ENCODE measurements at regions not wholly inside any gene's neighbourhood (a gene's known extent, or its start where the extent isn't known, plus 50 kb on each side); places are given as distances from the start of the nearest gene placed in this dataset.

DNA sequence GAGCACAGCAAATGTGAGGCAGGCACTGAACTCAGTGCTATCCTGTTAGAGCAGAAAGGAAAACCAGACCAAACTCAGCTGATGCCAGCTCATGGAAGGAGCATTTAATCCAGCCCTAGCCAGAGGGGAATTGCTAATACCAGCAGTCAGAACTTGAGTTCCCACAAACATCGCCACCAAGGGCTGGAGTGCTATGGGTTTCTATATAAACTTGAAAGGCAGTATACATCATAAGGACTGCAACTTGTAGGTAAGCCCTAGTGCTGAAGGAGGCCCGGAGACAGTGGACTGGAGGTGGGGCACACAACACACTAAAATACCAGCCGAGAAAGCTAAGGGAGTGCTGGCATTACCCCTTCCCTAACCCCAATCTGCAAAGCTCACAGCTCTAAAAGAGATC, 440.2 kb downstream of the PRR32 start:
- no peak for TF ChIP-seq CHD2 (IDR thresholded peaks at IDR 0.05; ENCODE audit: low read length)
- TF ChIP-seq CTBP2 (IDR thresholded peaks at IDR 0.05; ENCODE audit: borderline replicate concordance, insufficient read depth, insufficient read length, low read length) = no peak
- no peak for TF ChIP-seq ZNF274 (IDR thresholded peaks at IDR 0.05; ENCODE audit: borderline replicate concordance, extremely low read depth, low read length)
- TF ChIP-seq POLR2A (IDR thresholded peaks at IDR 0.05; ENCODE audit: control extremely low read depth in 1 of 2, low read depth in 2 of 2, low read length in 2 of 2) = no peak
- TF ChIP-seq, protein P1, sequence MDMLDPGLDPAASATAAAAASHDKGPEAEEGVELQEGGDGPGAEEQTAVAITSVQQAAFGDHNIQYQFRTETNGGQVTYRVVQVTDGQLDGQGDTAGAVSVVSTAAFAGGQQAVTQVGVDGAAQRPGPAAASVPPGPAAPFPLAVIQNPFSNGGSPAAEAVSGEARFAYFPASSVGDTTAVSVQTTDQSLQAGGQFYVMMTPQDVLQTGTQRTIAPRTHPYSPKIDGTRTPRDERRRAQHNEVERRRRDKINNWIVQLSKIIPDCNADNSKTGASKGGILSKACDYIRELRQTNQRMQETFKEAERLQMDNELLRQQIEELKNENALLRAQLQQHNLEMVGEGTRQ (IDR thresholded peaks at IDR 0.05; ENCODE audit: low read length) = no peak
- TF ChIP-seq, protein P2, sequence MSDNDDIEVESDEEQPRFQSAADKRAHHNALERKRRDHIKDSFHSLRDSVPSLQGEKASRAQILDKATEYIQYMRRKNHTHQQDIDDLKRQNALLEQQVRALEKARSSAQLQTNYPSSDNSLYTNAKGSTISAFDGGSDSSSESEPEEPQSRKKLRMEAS (IDR thresholded peaks at IDR 0.05) = no peak
- TF ChIP-seq NANOG (IDR thresholded peaks at IDR 0.05; ENCODE audit: insufficient read depth, low read depth, low read length, poor library complexity, severe bottlenecking) = no peak
- TF ChIP-seq KDM5A (IDR thresholded peaks at IDR 0.05; ENCODE audit: low read length) = no peak
- TF ChIP-seq SIRT6 (IDR thresholded peaks at IDR 0.05; ENCODE audit: low read length) = no peak
- TF ChIP-seq NRF1 (IDR thresholded peaks at IDR 0.05; ENCODE audit: low read depth, low read length) = no peak
- TF ChIP-seq CEBPB (IDR thresholded peaks at IDR 0.05; ENCODE audit: low read depth, low read length) = no peak
- no peak for TF ChIP-seq FOSL1 (IDR thresholded peaks at IDR 0.05; ENCODE audit: insufficient read depth, low read depth, low read length)
- no peak overlapping the region for H3K23ac ChIP-seq (ENCODE audit: insufficient read length)
- no peak overlapping the region for H3K4me2 ChIP-seq (ENCODE audit: insufficient read depth in 1 of 2, low read depth in 2 of 2, low read length in 2 of 2)
- no peak overlapping the region for H3K27ac ChIP-seq (ENCODE audit: low read depth, low read length)
- no CpG with 5 or more reads among the region's 3 CpGs for WGBS, 2 experiments (ENCODE audit: extremely low coverage in 1 of 2, insufficient coverage in 1 of 2, insufficient read length in 1 of 2, insufficient replicate concordance in 2 of 2, low coverage in 1 of 2, low lambda C conversion rate in 2 of 2, missing lambda C conversion rate in 1 of 2)
- no peak overlapping the region for H2AFZ ChIP-seq (ENCODE audit: low read length)
- no peaks in the 10 kb centered on the region for H3K79me1 ChIP-seq (ENCODE audit: low read depth, low read length)
- no peak overlapping the region for H2AK5ac ChIP-seq (ENCODE audit: low read depth, low read length)
- no peak overlapping the region for H2BK12ac ChIP-seq (ENCODE audit: low read depth, low read length)
- no peak overlapping the region for H3K14ac ChIP-seq (ENCODE audit: insufficient read length)
- no peak overlapping the region for H4K5ac ChIP-seq (ENCODE audit: insufficient read length, low read depth, low read length)
- no peak overlapping the region for H3K56ac ChIP-seq (replicated peaks; ENCODE audit: insufficient read length, low read depth, low read length)
- no peak overlapping the region for H3K9ac ChIP-seq (replicated peaks in 1 of 4; ENCODE audit: extremely low read depth in 1 of 4, low read depth in 3 of 4, low read length in 3 of 4)
- POLR2A ChIA-PET (ENCODE audit: partially characterized antibody) = no interaction called here
- H3K4ac ChIP-seq (replicated peaks; ENCODE audit: insufficient read length, low read depth, low read length) = no peak overlapping the region
- H2BK5ac ChIP-seq (ENCODE audit: low read depth, low read length) = no peak overlapping the region
- H3K23me2 ChIP-seq (ENCODE audit: low read depth, low read length) = no peaks in the 10 kb centered on the region
- H3K27me3 ChIP-seq (replicated peaks in 1 of 4; ENCODE audit: control insufficient read depth in 3 of 4, extremely low read depth in 1 of 4, insufficient read depth in 3 of 4, low read length in 3 of 4) = no peaks in the 10 kb centered on the region
- CTCF ChIA-PET (ENCODE audit: partially characterized antibody) = no interaction called here
- no peak overlapping the region for H2BK20ac ChIP-seq (ENCODE audit: low read length)
- H4K91ac ChIP-seq (replicated peaks; ENCODE audit: insufficient read length, low read length) = no peak overlapping the region
- H2BK15ac ChIP-seq (ENCODE audit: low read length) = no peak overlapping the region
- no peak for DNase-seq (ENCODE audit: low read depth in 1 of 2, low spot score in 2 of 2)
- FAIRE-seq = no peak
- no peaks in the 10 kb centered on the region for H4K20me1 ChIP-seq (replicated peaks in 1 of 2; ENCODE audit: control insufficient read depth in 1 of 2, insufficient read depth in 2 of 2, low read length in 2 of 2)
- no peaks in the 10 kb centered on the region for H3K4me1 ChIP-seq (replicated peaks in 1 of 4; ENCODE audit: control insufficient read depth in 3 of 4, insufficient read depth in 4 of 4, low read length in 3 of 4)
- H3K36me3 ChIP-seq (ENCODE audit: control insufficient read depth in 2 of 4, insufficient read depth in 4 of 4, low read length in 3 of 4) = no peaks in the 10 kb centered on the region
- no peak overlapping the region for H3K18ac ChIP-seq (ENCODE audit: extremely low read depth, low read length)
- H3K79me2 ChIP-seq (ENCODE audit: control insufficient read depth in 1 of 2, insufficient read depth in 2 of 2, low read length in 2 of 2) = no peaks in the 10 kb centered on the region
- H4K8ac ChIP-seq (ENCODE audit: extremely low read depth, insufficient read depth, low read length) = no peak overlapping the region
- H2BK120ac ChIP-seq (replicated peaks; ENCODE audit: low read depth, low read length) = no peak overlapping the region
- H3K9me3 ChIP-seq (ENCODE audit: insufficient read depth in 2 of 2, low read depth in 1 of 2, low read length in 1 of 2) = no peaks in the 10 kb centered on the region
- H3K4me3 ChIP-seq (ENCODE audit: extremely low read depth in 1 of 4, insufficient read depth in 2 of 4, low read depth in 3 of 4, low read length in 4 of 4) = no peak overlapping the region

Data from H1 (cell line).